Ovary (tissue), 7 donors: ENCODE measurements at regions not wholly inside any gene's neighbourhood (a gene's known extent, or its start where the extent isn't known, plus 50 kb on each side); places are given as distances from the start of the nearest gene placed in this dataset.

Experiments
- DNase-seq, 5 donors: peaks; one replicate each; pipeline ENCODE4 v3.0.0-alpha.2; 2019 to 2020
- H3K27ac ChIP-seq, 2 donors: fragments of 200-600 bp; one replicate each; pipeline versions ENCODE4 v1.5.1 to v1.8.0; 2019 to 2022
- H3K27me3 ChIP-seq: fragments of 200-600 bp; one replicate; pipeline ENCODE4 v1.8.0; 2022
- H3K36me3 ChIP-seq: fragments of 200-600 bp; sonication (generic); one replicate; pipeline ENCODE4 v1.5.1; 2019
- H3K4me1 ChIP-seq: one replicate; pipeline ENCODE4 v1.8.1; 2013; ENCODE audit warnings: mild to moderate bottlenecking, moderate library complexity; ENCODE audit not compliant: insufficient read depth
- H3K4me3 ChIP-seq: fragments of 200-600 bp; sonication (generic); one replicate; pipeline ENCODE4 v1.5.1; 2017
- H3K9me3 ChIP-seq, 2 donors: fragments of 200-600 bp in 1 of 2; sonication (generic) in 1 of 2; one replicate each; pipeline versions ENCODE4 v1.5.1 to v1.8.1; 2013 to 2019; ENCODE audit warnings: mild to moderate bottlenecking in 1 of 2, moderate library complexity in 1 of 2
- EP300 ChIP-seq: sonication (generic); formaldehyde crosslinking; IDR thresholded peaks from one replicate; pipeline ENCODE4 v1.6.1; 2017; ENCODE audit warnings: antibody characterized with exemption
- POLR2A ChIP-seq: fragments of 450-650 bp; IDR thresholded peaks from one replicate; pipeline ENCODE4 v1.6.1; 2017; ENCODE audit warnings: antibody characterized with exemption, mild to moderate bottlenecking, moderate library complexity
- WGBS, 3 donors: extraction: QIAGEN DNeasy Blood & Tissue Kit in 1 of 3; methylation state at CpG; one replicate each; pipeline versions ENCODE4 v1.1.5 to v1.1.7; 2013 to 2017; 5-methylcytosine and 5-hydroxymethylcytosine counted together
- intact Hi-C, 4 donors: fragments of 100-400 bp; cut with DNase I; formaldehyde crosslinking; loops; one replicate each; pipeline versions ENCODE4 v1.11.0 to v1.15.1; 2022 to 2023
- TF ChIP-seq, protein P1 (sequence below), 3 donors: fragments of 450-650 bp in 2 of 3; fragments of 200-600 bp in 1 of 3; IDR thresholded peaks; one replicate each; pipeline versions ENCODE4 v1.5.1 to v1.8.0; 2016 to 2022; ENCODE audit warnings: antibody characterized with exemption in 3 of 3, mild to moderate bottlenecking in 1 of 3
- donor health status: DM: no; HTN: no; CAD: no; lungs with moderate emphysema.
- donor health status: DM: no; HTN: no; CAD: no.
- donor health status: Bipolar disorder and iron deficiency.
- donor health status: DM: no; HTN: no; CAD: no.
- donor health status: DM: yes; HTN: yes; CAD: no.

DNA sequence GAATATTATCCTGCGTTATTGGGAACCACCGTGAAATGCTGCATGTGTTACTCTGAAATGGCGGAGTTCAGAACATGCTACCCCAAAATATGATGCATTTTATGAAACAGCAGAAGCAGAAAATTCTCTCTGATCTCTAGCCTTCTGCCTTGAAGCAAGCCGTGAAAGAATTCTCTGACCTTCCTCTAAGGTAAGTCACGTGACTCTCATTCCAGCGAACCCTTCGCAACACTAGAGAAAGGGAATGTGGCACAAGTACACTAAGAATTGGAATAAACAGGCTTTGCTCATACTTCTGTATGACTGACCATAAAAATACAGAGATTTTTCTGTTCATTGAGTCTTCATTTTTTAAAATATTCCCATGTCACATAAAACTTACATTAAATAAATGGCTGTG lies 805.6 kb upstream of the LRRC4C start:
- Histone ChIP-seq H3K27me3 (no peaks in the 10 kb centered on the region), H3K4me1 (no peaks in the 10 kb centered on the region)

GRCh38 chr11:42271306-42271705 lies 811.9 kb upstream of the LRRC4C start:
- Histone ChIP-seq H3K4me1 (no peaks in the 10 kb centered on the region), H3K36me3 (no peaks in the 10 kb centered on the region), H3K9me3 (no peaks in the 10 kb centered on the region), H3K27ac (no peak overlapping the region), H3K4me3 (no peak overlapping the region), H3K27me3 (no peaks in the 10 kb centered on the region)
- intact Hi-C loops: no loop called here
- 63 to 75% (median 65%) methylated on average over 3 of the region's 3 CpGs for WGBS, 3 donors
- TF ChIP-seq, protein P1, sequence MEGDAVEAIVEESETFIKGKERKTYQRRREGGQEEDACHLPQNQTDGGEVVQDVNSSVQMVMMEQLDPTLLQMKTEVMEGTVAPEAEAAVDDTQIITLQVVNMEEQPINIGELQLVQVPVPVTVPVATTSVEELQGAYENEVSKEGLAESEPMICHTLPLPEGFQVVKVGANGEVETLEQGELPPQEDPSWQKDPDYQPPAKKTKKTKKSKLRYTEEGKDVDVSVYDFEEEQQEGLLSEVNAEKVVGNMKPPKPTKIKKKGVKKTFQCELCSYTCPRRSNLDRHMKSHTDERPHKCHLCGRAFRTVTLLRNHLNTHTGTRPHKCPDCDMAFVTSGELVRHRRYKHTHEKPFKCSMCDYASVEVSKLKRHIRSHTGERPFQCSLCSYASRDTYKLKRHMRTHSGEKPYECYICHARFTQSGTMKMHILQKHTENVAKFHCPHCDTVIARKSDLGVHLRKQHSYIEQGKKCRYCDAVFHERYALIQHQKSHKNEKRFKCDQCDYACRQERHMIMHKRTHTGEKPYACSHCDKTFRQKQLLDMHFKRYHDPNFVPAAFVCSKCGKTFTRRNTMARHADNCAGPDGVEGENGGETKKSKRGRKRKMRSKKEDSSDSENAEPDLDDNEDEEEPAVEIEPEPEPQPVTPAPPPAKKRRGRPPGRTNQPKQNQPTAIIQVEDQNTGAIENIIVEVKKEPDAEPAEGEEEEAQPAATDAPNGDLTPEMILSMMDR (IDR thresholded peaks at IDR 0.05): no peak
- TF ChIP-seq EP300 (no peak), POLR2A (no peak)
- no peak for DNase-seq

More for the DNA sequence above, 805.6 kb upstream of the LRRC4C start:
- intact Hi-C loops: no loop called here
- H3K4me3 ChIP-seq: no peak overlapping the region
- H3K9me3 ChIP-seq: no peaks in the 10 kb centered on the region
- WGBS, 3 donors: 85 to 92% (median 89%) methylated on average over 7 of the region's 7 CpGs
- no peak overlapping the region for H3K27ac ChIP-seq
- TF ChIP-seq, protein P1 (IDR thresholded peaks at IDR 0.05): no peak
- TF ChIP-seq EP300: no peak
- TF ChIP-seq POLR2A: no peak
- no peaks in the 10 kb centered on the region for H3K36me3 ChIP-seq
- DNase-seq: no peak

GRCh38 chr11:42273977-42274376 lies 814.5 kb upstream of the LRRC4C start:
- no peak for TF ChIP-seq EP300
- TF ChIP-seq, protein P1 (IDR thresholded peaks at IDR 0.05): no peak
- 87 to 91% (median 87%) methylated on average over 6 of the region's 6 CpGs for WGBS, 3 donors

DNA sequence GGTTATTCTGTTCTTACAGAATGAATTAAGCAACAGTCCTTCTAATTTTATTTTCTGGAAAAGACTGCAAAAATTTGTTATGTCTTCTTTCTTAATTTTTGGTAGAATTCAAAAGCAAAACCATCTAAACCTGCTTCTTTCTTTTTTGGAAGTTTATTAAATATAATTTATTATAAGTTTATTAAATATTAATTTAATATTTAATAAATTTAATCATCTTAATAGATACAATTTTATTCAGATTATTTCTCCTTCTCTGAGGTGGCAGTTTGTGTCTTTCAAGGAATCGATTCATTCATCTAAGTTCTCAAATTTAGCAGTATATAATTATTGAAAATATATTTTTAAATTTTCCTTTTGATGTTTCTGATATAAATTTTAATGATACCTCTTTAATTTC lies 837.5 kb upstream of the LRRC4C start:
- Histone ChIP-seq H3K4me3 (no peak overlapping the region), H3K27me3 (no peaks in the 10 kb centered on the region), H3K9me3 (no peaks in the 10 kb centered on the region), H3K27ac (no peak overlapping the region), H3K36me3 (no peaks in the 10 kb centered on the region), H3K4me1 (no peaks in the 10 kb centered on the region)
- intact Hi-C loops: no loop called here
- 87 to 95% (median 88%) methylated on average over 1 of the region's 1 CpG for WGBS, 3 donors
- DNase-seq: no peak
- TF ChIP-seq EP300 (no peak), POLR2A (no peak)
- TF ChIP-seq, protein P1 (IDR thresholded peaks at IDR 0.05): no peak

More at GRCh38 chr11:42273977-42274376, 814.5 kb upstream of the LRRC4C start:
- no peaks in the 10 kb centered on the region for H3K36me3 ChIP-seq
- H3K4me1 ChIP-seq: no peaks in the 10 kb centered on the region
- no peak for DNase-seq
- intact Hi-C loops: no loop called here
- H3K4me3 ChIP-seq: no peak overlapping the region
- no peaks in the 10 kb centered on the region for H3K27me3 ChIP-seq
- H3K27ac ChIP-seq: no peak overlapping the region
- H3K9me3 ChIP-seq: no peaks in the 10 kb centered on the region
